Lung (tissue), 11 donors: ENCODE measurements at regions not wholly inside any gene's neighbourhood (a gene's known extent, or its start where the extent isn't known, plus 50 kb on each side); places are given as distances from the start of the nearest gene placed in this dataset.

Experiments
- ATAC-seq: fragments of 200-7000 bp; cut with Tn5 transposase; one replicate; pipeline ENCODE4 v1.9.1; 2020; ENCODE audit warnings: moderate number of reproducible peaks; ENCODE audit not compliant: insufficient read depth, low FRiP score
- DNase-seq, 3 donors: peaks; one replicate each; pipeline ENCODE4 v3.0.0-alpha.2; 2013 to 2017
- H3K27ac ChIP-seq, 2 donors: one replicate each; pipeline ENCODE4 v1.5.1; 2013; ENCODE audit warnings: mild to moderate bottlenecking in 2 of 2, moderate library complexity in 2 of 2, control low read depth in 1 of 2, inconsistent platforms in 1 of 2, low read depth in 1 of 2, low read length in 1 of 2
- H3K27me3 ChIP-seq, 3 donors: one replicate each; pipeline ENCODE4 v1.5.1; 2013; ENCODE audit warnings: low read length in 2 of 3; ENCODE audit not compliant: control insufficient read depth in 3 of 3, insufficient read depth in 3 of 3
- H3K36me3 ChIP-seq, 4 donors: one replicate each; pipeline ENCODE4 v1.5.1; 2013; ENCODE audit warnings: low read length in 4 of 4, mild to moderate bottlenecking in 1 of 4, moderate library complexity in 1 of 4; ENCODE audit not compliant: control insufficient read depth in 4 of 4, insufficient read depth in 4 of 4
- H3K4me1 ChIP-seq, 5 donors: one replicate each; pipeline ENCODE4 v1.5.1; 2013; ENCODE audit warnings: low read length in 5 of 5, mild to moderate bottlenecking in 2 of 5, moderate library complexity in 1 of 5; ENCODE audit not compliant: control insufficient read depth in 5 of 5, insufficient read depth in 5 of 5
- H3K4me3 ChIP-seq: one replicate; pipeline ENCODE4 v1.5.1; 2013; ENCODE audit warnings: mild to moderate bottlenecking, control low read depth, moderate library complexity
- H3K9ac ChIP-seq, 2 donors: one replicate each; pipeline ENCODE4 v1.5.1; 2013; ENCODE audit warnings: low read length in 2 of 2, control low read depth in 1 of 2; ENCODE audit not compliant: insufficient read depth in 1 of 2
- H3K9me3 ChIP-seq, 4 donors: one replicate each; pipeline ENCODE4 v1.5.1; 2013; ENCODE audit warnings: low read length in 3 of 4, mild to moderate bottlenecking in 1 of 4, moderate library complexity in 1 of 4; ENCODE audit not compliant: control insufficient read depth in 4 of 4, insufficient read depth in 3 of 4
- WGBS, 2 donors: extraction: QIAGEN DNeasy Blood & Tissue Kit; methylation state at CpG; one replicate each; pipeline ENCODE4 v1.1.7; 2013; 5-methylcytosine and 5-hydroxymethylcytosine counted together
- TF ChIP-seq, protein P1 (sequence below): IDR thresholded peaks from 2 replicates; pipeline ENCODE4 v1.5.1; 2012; ENCODE audit warnings: mild to moderate bottlenecking; ENCODE audit errors: control extremely low read depth, extremely low read depth
- donor health status: control.
- donor health status: control.
- donor health status: Bipolar disorder and iron deficiency.
- donor health status: healthy.
- donor health status: DM: yes; HTN: yes; CAD: no.

GRCh38 chr5:96080557-96080956, 118.9 kb upstream of the ELL2 start:
- DNase-seq: no peak
- no peaks in the 10 kb centered on the region for H3K36me3 ChIP-seq
- H3K9me3 ChIP-seq: no peaks in the 10 kb centered on the region
- peak; percentile 44 for ATAC-seq
- TF ChIP-seq, protein P1, sequence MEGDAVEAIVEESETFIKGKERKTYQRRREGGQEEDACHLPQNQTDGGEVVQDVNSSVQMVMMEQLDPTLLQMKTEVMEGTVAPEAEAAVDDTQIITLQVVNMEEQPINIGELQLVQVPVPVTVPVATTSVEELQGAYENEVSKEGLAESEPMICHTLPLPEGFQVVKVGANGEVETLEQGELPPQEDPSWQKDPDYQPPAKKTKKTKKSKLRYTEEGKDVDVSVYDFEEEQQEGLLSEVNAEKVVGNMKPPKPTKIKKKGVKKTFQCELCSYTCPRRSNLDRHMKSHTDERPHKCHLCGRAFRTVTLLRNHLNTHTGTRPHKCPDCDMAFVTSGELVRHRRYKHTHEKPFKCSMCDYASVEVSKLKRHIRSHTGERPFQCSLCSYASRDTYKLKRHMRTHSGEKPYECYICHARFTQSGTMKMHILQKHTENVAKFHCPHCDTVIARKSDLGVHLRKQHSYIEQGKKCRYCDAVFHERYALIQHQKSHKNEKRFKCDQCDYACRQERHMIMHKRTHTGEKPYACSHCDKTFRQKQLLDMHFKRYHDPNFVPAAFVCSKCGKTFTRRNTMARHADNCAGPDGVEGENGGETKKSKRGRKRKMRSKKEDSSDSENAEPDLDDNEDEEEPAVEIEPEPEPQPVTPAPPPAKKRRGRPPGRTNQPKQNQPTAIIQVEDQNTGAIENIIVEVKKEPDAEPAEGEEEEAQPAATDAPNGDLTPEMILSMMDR: no peak
- no peaks in the 10 kb centered on the region for H3K4me1 ChIP-seq
- H3K27ac ChIP-seq: peak overlapping the region in 1 of 2 donors; percentile 43
- no peak overlapping the region for H3K4me3 ChIP-seq
- no peaks in the 10 kb centered on the region for H3K27me3 ChIP-seq
- no peak overlapping the region for H3K9ac ChIP-seq

DNA sequence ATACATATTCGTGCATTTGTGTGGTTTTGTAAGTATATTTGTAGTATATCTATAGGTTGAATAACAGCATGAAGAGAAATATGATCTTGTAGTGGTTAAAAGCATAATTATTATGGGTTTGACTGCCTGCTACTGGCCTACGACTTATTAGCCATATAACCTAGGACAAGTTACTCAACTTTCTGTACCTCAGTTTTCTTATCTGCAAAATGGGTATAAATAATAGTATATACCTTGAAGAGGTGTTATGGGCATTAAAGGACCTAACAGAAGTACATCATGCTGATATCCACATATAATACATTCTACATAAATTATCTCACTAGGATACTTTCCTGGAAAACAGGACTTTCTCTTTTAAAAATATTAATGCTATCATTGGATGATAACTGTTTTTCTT, 118.3 kb upstream of the ELL2 start:
- Histone ChIP-seq H3K4me3 (no peak overlapping the region), H3K27ac (no peak overlapping the region), H3K27me3 (no peaks in the 10 kb centered on the region), H3K9me3 (no peaks in the 10 kb centered on the region), H3K9ac (no peak overlapping the region), H3K4me1 (no peaks in the 10 kb centered on the region), H3K36me3 (no peaks in the 10 kb centered on the region)
- TF ChIP-seq, protein P1: no peak
- DNase-seq (no peak), ATAC-seq (no peak)
- WGBS, 2 donors: 83 to 89% methylated on average over 2 of the region's 2 CpGs

DNA sequence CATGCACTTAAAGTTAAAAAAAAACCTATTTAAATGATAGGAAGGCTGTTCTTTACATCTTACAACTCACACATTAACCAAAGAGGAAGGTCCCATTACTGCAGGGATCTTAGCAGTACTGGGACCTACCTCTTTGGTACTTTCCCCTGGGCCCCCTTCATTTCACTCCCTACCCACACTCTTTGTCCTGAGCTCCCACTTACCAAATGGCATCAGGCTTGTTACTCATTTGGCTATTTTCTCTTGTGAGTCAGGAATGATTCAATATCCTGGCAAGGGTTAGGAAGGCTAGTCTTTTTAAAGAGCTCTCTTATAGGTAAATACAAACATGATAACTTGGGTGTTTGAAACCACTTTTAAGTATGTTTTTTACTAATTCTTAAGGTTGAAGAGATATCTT, 117.4 kb upstream of the ELL2 start:
- Histone ChIP-seq H3K36me3 (no peaks in the 10 kb centered on the region), H3K27me3 (no peaks in the 10 kb centered on the region), H3K4me3 (no peak overlapping the region), H3K27ac (peak overlapping the region in 1 of 2 donors; percentile 65), H3K9ac (no peak overlapping the region), H3K4me1 (no peaks in the 10 kb centered on the region), H3K9me3 (no peaks in the 10 kb centered on the region)
- TF ChIP-seq, protein P1: no peak
- no peak for DNase-seq
- ATAC-seq: no peak

- Histone ChIP-seq H3K9ac (no peak overlapping the region), H3K9me3 (no peaks in the 10 kb centered on the region), H3K36me3 (no peaks in the 10 kb centered on the region), H3K4me3 (no peak overlapping the region), H3K27me3 (no peaks in the 10 kb centered on the region), H3K27ac (no peak overlapping the region), H3K4me1 (peaks cover 0 to 4% (median 0%) of the 10 kb centered on the region in 5 donors)
- DNase-seq: no peak
- TF ChIP-seq, protein P1: no peak
- 74 to 84% methylated on average over 3 of the region's 3 CpGs for WGBS, 2 donors
- ATAC-seq: no peak
Measured at GRCh38 chr5:96076451-96076850, 114.8 kb upstream of the ELL2 start.
